Cardiac muscle cell (in vitro differentiated cells and primary cell): ENCODE measurements at regions not wholly inside any gene's neighbourhood (a gene's known extent, or its start where the extent isn't known, plus 50 kb on each side); places are given as distances from the start of the nearest gene placed in this dataset.
"Not testable (repeated sequence)": the region's sequence is repeated elsewhere in the genome, so short reads cannot be mapped to it uniquely, and the experiment has no call there.

Experiments used
- DNase-seq, 2 donors: peaks; one replicate each; pipeline versions ENCODE4 v3.0.0 to v3.0.0-alpha.2; 2010 to 2017; ENCODE audit warnings: low read depth in 1 of 2, low spot score in 1 of 2
- H3K27ac ChIP-seq: fragments of 200-600 bp; sonication (generic); 2 replicates; pipeline ENCODE4 v1.5.1; 2016
- H3K27me3 ChIP-seq: fragments of 200-600 bp; sonication (generic); 2 replicates; pipeline ENCODE4 v1.6.0; 2016; ENCODE audit warnings: control low read depth
- H3K36me3 ChIP-seq: fragments of 200-600 bp; sonication (generic); 2 replicates; pipeline ENCODE4 v1.5.1; 2016; ENCODE audit warnings: control low read depth
- H3K4me1 ChIP-seq: fragments of 200-600 bp; sonication (generic); 2 replicates; pipeline ENCODE4 v1.8.1; 2017; ENCODE audit warnings: low read depth, mild to moderate bottlenecking, mixed run types
- H3K4me3 ChIP-seq: fragments of 200-600 bp; sonication (generic); 2 replicates; pipeline ENCODE4 v1.5.1; 2016; ENCODE audit warnings: mild to moderate bottlenecking
- H3K9me3 ChIP-seq: fragments of 200-600 bp; sonication (generic); 2 replicates; pipeline ENCODE4 v1.5.1; 2017; ENCODE audit warnings: low read depth, mild to moderate bottlenecking, control low read depth
- TF ChIP-seq, protein P1 (sequence below): IDR thresholded peaks from 2 replicates; pipeline ENCODE4 v1.5.1; 2012; ENCODE audit warnings: low read depth, mild to moderate bottlenecking, low read length

DNA sequence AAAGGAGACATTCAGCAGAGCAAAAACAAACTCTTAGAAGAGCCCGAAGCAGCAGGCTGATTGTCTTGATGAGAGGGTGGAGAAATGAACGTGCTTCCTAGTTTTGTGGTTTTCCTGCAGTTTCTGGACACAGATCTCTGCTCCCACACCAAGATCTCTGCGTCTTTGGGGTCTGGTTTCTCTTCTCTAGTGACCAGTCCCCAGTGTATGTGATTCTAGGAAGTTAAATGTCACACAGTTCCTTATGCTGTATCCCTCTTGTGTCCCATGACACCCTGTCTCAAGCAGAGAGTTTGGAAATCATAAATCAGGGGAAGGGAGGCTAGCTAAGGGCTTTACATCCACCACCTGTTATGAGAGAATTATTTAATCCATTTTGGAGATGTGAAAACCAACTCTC is 55.4 kb upstream of the KLF14 start:
- Histone ChIP-seq H3K27ac (no peak overlapping the region), H3K27me3 (no peaks in the 10 kb centered on the region), H3K4me1 (no peaks in the 10 kb centered on the region), H3K4me3 (no peak overlapping the region), H3K9me3 (no peaks in the 10 kb centered on the region), H3K36me3 (no peaks in the 10 kb centered on the region)
- TF ChIP-seq, protein P1, sequence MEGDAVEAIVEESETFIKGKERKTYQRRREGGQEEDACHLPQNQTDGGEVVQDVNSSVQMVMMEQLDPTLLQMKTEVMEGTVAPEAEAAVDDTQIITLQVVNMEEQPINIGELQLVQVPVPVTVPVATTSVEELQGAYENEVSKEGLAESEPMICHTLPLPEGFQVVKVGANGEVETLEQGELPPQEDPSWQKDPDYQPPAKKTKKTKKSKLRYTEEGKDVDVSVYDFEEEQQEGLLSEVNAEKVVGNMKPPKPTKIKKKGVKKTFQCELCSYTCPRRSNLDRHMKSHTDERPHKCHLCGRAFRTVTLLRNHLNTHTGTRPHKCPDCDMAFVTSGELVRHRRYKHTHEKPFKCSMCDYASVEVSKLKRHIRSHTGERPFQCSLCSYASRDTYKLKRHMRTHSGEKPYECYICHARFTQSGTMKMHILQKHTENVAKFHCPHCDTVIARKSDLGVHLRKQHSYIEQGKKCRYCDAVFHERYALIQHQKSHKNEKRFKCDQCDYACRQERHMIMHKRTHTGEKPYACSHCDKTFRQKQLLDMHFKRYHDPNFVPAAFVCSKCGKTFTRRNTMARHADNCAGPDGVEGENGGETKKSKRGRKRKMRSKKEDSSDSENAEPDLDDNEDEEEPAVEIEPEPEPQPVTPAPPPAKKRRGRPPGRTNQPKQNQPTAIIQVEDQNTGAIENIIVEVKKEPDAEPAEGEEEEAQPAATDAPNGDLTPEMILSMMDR = no peak
- no peak for DNase-seq

DNA sequence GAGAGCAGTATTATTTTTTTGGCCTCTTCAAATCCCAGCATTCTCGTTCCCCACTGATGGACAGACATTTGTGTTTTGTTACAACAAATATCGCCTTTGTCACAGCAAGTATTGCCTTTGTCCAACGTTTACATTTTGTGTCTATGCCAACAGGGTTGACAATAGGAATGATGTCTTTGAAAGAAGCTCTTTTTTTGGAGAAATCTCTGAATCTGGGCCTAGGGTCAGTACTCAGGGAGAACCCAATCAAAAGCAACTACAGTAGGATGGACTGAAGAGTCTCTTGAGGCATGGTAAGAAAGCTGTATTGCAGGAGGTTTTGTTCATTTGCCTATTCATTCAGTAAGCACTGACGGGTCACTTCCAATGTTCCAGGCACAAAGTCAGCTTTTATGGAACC is 57.7 kb upstream of the KLF14 start:
- Histone ChIP-seq H3K4me3 (no peak overlapping the region), H3K9me3 (no peaks in the 10 kb centered on the region), H3K27ac (no peak overlapping the region), H3K4me1 (no peaks in the 10 kb centered on the region), H3K36me3 (no peaks in the 10 kb centered on the region), H3K27me3 (no peaks in the 10 kb centered on the region)
- DNase-seq = no peak
- TF ChIP-seq, protein P1 = no peak

DNA sequence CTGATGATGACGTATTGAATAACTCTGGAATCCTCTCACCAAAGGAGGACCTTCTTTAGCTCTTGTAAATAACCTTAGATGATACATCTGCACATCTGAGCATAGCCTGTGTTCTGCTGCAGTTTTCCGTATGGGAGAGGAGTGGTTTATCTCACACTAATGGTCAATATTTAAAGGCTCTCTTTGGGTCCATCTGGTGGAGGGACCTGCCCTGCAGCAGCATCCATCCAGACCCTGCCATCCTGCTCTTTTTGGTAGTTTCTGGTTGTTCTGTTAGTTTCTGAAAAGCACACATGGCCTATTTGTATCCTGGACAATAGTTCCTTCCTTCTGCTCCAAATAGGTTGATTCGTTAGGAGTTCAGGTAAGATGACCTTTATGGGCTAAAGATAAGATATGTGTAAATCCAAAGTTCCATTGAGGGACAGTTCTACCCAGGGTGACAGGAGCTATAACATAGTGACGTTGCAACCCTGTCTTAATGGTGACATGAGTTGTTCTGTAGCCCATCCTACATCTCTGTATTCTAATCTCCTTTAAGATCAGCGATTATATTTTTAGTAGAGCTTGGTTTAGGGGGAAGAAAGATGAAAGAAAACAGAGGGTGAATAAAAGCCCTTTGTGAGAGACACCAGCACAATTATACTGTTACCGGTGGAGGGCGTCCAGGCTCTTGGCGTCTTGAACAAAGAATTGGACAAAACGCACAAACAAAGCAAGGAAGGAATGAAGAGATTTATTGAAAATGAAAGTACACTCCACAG is 60.0 kb upstream of the KLF14 start:
- H3K27ac ChIP-seq = no peak overlapping the region
- H3K4me3 ChIP-seq = no peak overlapping the region
- H3K4me1 ChIP-seq = no peaks in the 10 kb centered on the region
- H3K36me3 ChIP-seq = no peaks in the 10 kb centered on the region
- TF ChIP-seq, protein P1 = no peak
- H3K27me3 ChIP-seq = no peaks in the 10 kb centered on the region
- no peaks in the 10 kb centered on the region for H3K9me3 ChIP-seq
- peak in 1 of 2 donors; percentile 6 for DNase-seq

DNA sequence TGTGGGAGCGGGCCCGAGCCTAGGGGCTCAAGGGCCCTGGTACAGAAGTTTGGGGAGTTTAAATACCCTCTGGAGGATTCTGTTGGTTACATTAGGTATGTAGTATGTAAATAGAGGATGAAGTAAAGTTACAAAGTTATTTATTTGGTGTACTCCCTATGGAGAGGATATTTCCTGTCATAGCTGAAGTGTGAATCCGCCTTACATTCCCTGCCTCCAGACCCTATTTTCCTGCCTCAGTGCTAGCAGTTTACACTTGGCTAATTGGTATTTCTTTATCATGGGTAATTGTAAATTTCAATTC is 60.6 kb upstream of the KLF14 start:
- Histone ChIP-seq H3K36me3 (no peaks in the 10 kb centered on the region), H3K4me1 (no peaks in the 10 kb centered on the region), H3K27ac (no peak overlapping the region), H3K4me3 (no peak overlapping the region), H3K9me3 (no peaks in the 10 kb centered on the region), H3K27me3 (no peaks in the 10 kb centered on the region)
- TF ChIP-seq, protein P1 = no peak
- DNase-seq = no peak

- not testable (repeated sequence) for H3K27me3 ChIP-seq, H3K4me1 ChIP-seq, H3K4me3 ChIP-seq, H3K9me3 ChIP-seq, H3K27ac ChIP-seq, H3K36me3 ChIP-seq, DNase-seq
Measured at GRCh38 chr7:130796425-130796824, 62.4 kb upstream of the KLF14 start.

- no peak overlapping the region for H3K27ac ChIP-seq
- no peaks in the 10 kb centered on the region for H3K9me3 ChIP-seq
- H3K4me1 ChIP-seq = no peaks in the 10 kb centered on the region
- TF ChIP-seq, protein P1 = no peak
- H3K27me3 ChIP-seq = no peaks in the 10 kb centered on the region
- H3K36me3 ChIP-seq = no peaks in the 10 kb centered on the region
- DNase-seq = no peak
- H3K4me3 ChIP-seq = no peak overlapping the region
Measured at GRCh38 chr7:130803127-130803526, 69.1 kb upstream of the KLF14 start.
